Mesothelial cell of epicardium (in vitro differentiated cells): ENCODE measurements at regions not wholly inside any gene's neighbourhood (a gene's known extent, or its start where the extent isn't known, plus 50 kb on each side); places are given as distances from the start of the nearest gene placed in this dataset.
A peak's percentile ranks its signal among the peaks of the same experiment; 100 is the strongest.

Source experiments
- DNase-seq, 2 experiments: peaks; one replicate each; pipeline ENCODE4 v3.0.0; 2021; ENCODE audit warnings: low spot score in 2 of 2; ENCODE audit not compliant: unreplicated experiment in 2 of 2
- H3K27ac Mint-ChIP-seq: 2 replicates; pipeline ENCODE4 v1.8.0; 2021; ENCODE audit warnings: mixed read lengths
- H3K27me3 Mint-ChIP-seq: 2 replicates; pipeline ENCODE4 v1.8.0; 2021; ENCODE audit warnings: low read depth, mixed read lengths
- H3K36me3 Mint-ChIP-seq: 2 replicates; pipeline ENCODE4 v1.8.0; 2021; ENCODE audit warnings: mixed read lengths
- H3K4me1 Mint-ChIP-seq: 2 replicates; pipeline ENCODE4 v1.8.0; 2021; ENCODE audit warnings: mixed read lengths
- H3K4me3 Mint-ChIP-seq: 2 replicates; pipeline ENCODE4 v1.8.0; 2021; ENCODE audit warnings: mild to moderate bottlenecking, moderate library complexity, mixed read lengths
- H3K9me3 Mint-ChIP-seq: 2 replicates; pipeline ENCODE4 v1.8.0; 2021; ENCODE audit warnings: mixed read lengths
- CTCF ChIP-seq: fragments of 200-600 bp; sonication (generic); IDR thresholded peaks from one replicate; pipeline ENCODE4 v1.5.0; 2021; ENCODE audit warnings: antibody characterized with exemption; ENCODE audit not compliant: unreplicated experiment

DNA sequence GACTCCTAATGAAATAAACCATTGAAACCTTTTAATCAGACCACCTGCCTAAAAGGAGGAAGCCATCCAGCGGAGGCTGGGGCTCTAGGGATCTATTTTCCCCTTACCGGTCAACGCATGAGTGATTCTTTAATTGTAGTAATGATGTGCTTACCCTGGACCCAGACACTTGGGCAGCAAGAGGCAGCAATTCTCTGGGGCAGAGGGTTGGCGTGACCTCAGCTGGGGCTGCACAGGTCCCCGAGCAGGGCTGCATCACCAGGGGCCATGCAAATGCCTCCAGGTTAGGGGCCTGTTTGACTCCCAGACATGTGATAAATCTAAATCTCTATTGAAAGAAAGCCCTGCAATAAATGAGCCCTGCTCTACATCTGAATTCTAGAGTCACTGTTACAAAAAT, 194.2 kb upstream of the TSHZ3 start:
- Mint-ChIP-seq H3K9me3 (no peaks in the 10 kb centered on the region), H3K27me3 (peaks cover 45% of the 10 kb centered on the region)

GRCh38 chr19:31545777-31546176, 196.5 kb upstream of the TSHZ3 start:
- no peak for DNase-seq
- H3K4me3 Mint-ChIP-seq = no peak overlapping the region
- no peak for TF ChIP-seq CTCF
- H3K27me3 Mint-ChIP-seq = peaks cover 46% of the 10 kb centered on the region
- peaks cover 8% of the 10 kb centered on the region for H3K4me1 Mint-ChIP-seq
- H3K27ac Mint-ChIP-seq = no peak overlapping the region
- H3K9me3 Mint-ChIP-seq = no peaks in the 10 kb centered on the region
- no peaks in the 10 kb centered on the region for H3K36me3 Mint-ChIP-seq

More for the DNA sequence above, 194.2 kb upstream of the TSHZ3 start:
- DNase-seq = peak in 1 of 2 experiments; percentile 25
- Mint-ChIP-seq H3K27ac (no peak overlapping the region), H3K4me3 (no peak overlapping the region), H3K36me3 (no peaks in the 10 kb centered on the region), H3K4me1 (peaks cover 8% of the 10 kb centered on the region)
- TF ChIP-seq CTCF = no peak

DNA sequence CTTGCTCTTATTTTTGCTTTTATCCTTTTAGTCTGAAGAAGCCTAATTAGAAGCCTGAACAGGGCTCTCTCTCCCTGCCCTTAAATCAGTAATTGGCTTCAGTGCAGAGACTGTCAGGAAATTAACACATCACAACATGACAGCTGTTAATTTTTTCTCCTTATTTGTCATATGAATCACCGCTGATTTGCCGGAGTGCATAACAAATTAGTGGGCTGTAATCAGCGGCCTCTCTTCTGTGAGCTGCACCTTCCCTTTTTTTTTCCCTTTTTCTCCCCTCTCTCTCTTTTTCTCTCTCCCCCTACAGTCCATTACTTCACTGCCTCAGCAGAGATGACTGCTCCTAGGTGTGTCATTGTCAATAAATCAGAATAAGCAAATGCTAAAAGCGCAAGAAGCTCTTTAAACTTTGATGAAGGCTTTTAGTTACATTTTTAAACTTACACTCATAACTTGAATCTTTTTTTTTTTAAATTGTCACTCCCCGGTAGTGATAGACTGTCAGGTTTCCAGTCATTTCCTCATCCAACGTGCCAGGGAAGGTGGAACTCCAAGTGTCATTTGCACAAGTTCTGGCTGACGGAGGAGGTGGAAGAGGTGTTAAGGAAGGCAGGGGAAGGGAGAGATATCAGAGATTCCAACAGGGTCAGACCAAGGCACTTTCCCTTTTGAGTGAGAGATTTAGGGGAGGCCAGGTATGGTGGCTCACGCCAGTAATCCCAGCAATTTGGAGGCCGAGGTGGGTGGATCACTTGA, 197.1 kb upstream of the TSHZ3 start:
- no peak for TF ChIP-seq CTCF
- Mint-ChIP-seq H3K27me3 (peaks cover 42% of the 10 kb centered on the region), H3K4me1 (peaks cover 6% of the 10 kb centered on the region), H3K27ac (no peak overlapping the region), H3K4me3 (no peak overlapping the region), H3K36me3 (no peaks in the 10 kb centered on the region), H3K9me3 (no peaks in the 10 kb centered on the region)
- no peak for DNase-seq

DNA sequence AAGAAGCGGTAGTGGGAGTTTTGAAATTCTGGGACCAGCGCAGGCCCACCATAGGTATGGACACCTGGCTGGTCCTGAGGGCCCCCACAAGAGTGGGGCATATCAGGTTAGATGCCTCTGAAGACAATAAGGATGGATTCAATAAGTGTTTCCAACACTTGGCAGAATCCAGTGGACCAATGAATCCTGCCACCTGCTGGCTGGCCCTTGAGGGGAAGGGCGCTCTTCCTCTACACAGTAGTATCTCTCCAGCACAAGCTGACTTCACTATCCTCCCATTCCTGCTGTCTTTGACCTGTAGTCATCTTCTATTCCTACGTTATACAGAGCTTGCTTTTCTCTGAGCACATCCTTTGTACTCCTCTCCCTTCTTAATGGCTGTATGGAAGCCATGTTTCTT, 199.7 kb upstream of the TSHZ3 start:
- DNase-seq = no peak
- H3K27me3 Mint-ChIP-seq = peaks cover 28% of the 10 kb centered on the region

DNA sequence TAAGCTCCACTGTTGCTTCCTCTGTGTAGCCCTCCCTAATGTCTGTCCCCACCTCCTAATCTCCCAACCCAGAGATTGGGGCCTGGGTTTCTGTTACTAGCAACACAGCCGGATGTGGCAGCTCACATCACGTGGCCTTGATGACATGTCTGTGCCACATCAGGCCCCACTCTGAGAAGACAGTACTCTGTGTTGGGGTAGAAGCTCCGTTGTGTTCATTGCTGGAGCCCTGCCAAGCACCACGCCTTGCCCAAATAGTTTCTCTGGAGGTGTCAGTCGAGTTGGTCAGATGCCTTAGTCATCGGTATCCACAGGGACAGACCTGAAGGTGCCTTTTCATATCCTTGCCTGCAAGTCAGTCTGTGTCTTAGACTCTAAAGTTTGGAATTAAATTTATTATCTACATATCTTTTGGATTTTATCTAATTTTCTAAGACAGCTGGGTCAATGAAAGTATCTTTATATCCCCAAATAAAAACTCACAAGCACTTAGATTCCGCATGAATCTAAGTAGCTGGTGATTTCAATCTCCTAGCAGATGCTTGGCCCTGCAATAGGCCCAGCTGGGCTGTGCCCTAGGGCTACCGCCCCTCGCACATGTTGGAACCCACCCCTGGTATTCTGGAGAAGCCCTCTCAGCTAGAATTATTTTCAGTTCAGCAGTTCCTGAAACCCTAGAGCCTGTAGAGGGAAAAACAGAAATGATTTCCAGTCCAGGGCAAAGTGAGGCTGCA, 204.0 kb upstream of the TSHZ3 start:
- Mint-ChIP-seq H3K27ac (no peak overlapping the region), H3K27me3 (peaks cover 20% of the 10 kb centered on the region), H3K4me3 (no peak overlapping the region), H3K4me1 (peaks cover 17% of the 10 kb centered on the region), H3K9me3 (no peaks in the 10 kb centered on the region), H3K36me3 (no peaks in the 10 kb centered on the region)
- no peak for TF ChIP-seq CTCF
- DNase-seq = no peak

More for the DNA sequence above, 199.7 kb upstream of the TSHZ3 start:
- no peak overlapping the region for H3K27ac Mint-ChIP-seq
- H3K4me3 Mint-ChIP-seq = no peak overlapping the region
- H3K36me3 Mint-ChIP-seq = no peaks in the 10 kb centered on the region
- TF ChIP-seq CTCF = no peak
- no peaks in the 10 kb centered on the region for H3K9me3 Mint-ChIP-seq
- peaks cover 11% of the 10 kb centered on the region for H3K4me1 Mint-ChIP-seq
